ENCODE measurements at regions not wholly inside any gene's neighbourhood (a gene's known extent, or its start where the extent isn't known, plus 50 kb on each side); places are given as distances from the start of the nearest gene placed in this dataset.

DNA sequence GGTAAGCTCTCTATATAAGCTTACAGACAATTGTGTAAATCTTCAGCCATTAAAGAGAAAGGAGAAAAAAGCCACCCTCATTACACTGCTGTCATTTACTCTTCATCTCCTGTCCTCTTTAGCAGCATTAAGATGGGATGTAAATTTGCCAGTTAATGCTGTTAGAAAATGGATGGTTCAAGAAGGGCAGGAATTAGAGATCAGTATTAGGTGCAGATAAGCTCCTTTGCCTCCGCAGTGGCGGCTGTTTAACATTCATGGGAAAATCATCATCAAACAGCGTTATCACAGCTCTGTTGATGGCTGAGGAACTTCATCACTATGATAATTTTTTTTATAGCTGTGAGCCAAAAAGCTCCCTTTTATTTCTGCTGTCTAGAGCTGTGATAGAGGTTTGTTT, 61.8 kb upstream of the FAM204A start:
- no peak for TF ChIP-seq TAF1 (IDR thresholded peaks at IDR 0.05; ENCODE audit: borderline replicate concordance, low read depth, low read length)
- no peak for TF ChIP-seq POLR2A (IDR thresholded peaks at IDR 0.05; ENCODE audit: low read depth, low read length)
